ENCODE measurements at regions not wholly inside any gene's neighbourhood (a gene's known extent, or its start where the extent isn't known, plus 50 kb on each side); places are given as distances from the start of the nearest gene placed in this dataset.

DNA sequence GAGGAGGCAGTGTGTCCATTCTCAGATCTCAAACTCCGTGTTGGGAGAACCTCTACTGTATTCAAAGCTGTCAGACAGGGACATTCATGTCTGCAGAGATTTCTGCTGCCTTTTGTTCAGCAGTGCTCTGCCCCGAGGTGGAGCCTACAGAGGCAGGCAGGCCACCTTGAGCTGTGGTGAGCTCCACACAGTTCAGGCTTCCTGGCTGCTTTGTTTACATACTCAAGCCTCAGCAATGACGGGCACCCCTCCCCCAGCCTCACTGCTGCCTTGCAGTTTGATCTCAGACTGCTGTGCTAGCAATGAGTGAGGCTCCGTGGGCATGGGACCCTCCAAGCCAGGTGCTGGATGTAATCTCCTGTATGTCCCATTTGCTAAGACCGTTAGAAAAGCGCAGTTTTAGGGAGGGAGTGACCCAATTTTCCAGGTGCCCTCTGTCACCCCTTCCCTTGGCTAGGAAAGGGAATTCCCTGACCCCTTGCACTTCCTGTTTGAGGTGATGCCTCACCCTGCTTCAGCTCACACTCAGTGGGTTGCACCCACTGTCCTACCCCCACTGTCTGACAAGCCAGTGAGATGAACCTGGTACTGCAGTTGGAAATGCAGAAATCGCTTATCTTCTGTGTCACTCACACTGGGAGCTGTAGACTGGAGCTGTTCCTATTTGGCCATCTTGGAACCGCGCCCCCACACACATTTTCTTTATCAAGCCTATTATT is 458.9 kb upstream of the HSFY2 start:
- no peak for TF ChIP-seq POLR2A (IDR thresholded peaks at IDR 0.05; ENCODE audit: low read depth, low read length)
- DNase-seq (ENCODE audit: insufficient read length, low spot score) (no peak), FAIRE-seq (no peak)

DNA sequence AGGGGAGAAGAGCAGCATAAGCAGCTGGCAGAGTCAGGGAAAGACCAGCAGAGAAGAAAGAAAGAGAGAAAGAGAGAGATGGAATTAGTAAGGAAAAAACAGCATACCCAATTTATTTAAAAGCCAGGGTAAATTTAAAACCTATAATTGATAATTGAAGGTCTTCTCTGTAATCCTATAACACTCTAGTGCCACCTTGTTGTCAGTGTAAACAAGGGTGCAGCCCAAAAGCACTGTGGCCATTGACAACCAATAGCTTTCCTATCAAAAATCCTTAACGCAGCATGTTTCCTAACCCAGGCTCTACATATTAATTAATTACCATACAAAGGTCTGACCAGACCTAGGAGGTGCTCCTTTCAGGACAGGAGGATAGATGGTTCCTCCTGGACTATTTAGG is 447.2 kb upstream of the HSFY2 start:
- no peak for FAIRE-seq
- DNase-seq (ENCODE audit: insufficient read length, low spot score), result no peak
- TF ChIP-seq POLR2A (IDR thresholded peaks at IDR 0.05; ENCODE audit: low read depth, low read length), result no peak

DNA sequence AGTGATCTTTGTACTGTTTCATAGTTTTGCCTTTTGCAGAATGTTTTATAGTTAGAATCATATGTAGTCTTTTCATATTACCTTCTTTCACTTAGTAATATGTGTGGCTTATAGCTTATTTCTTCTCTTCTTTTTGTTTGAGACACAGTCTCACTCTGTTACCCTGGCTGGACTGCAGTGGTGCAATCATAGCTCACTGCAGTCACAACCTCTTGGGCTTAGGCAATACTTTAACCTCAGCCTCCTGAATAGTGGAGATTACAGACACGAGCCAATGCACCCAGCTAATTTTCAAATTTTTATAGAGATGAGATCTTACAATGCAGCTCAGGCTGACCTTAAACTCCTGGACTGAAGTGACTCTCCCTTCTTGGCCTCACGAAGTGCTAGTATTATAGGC is 435.4 kb upstream of the HSFY2 start:
- TF ChIP-seq POLR2A (IDR thresholded peaks at IDR 0.05; ENCODE audit: low read depth, low read length), result no peak
- DNase-seq (ENCODE audit: insufficient read length, low spot score) (no peak), FAIRE-seq (no peak)

DNA sequence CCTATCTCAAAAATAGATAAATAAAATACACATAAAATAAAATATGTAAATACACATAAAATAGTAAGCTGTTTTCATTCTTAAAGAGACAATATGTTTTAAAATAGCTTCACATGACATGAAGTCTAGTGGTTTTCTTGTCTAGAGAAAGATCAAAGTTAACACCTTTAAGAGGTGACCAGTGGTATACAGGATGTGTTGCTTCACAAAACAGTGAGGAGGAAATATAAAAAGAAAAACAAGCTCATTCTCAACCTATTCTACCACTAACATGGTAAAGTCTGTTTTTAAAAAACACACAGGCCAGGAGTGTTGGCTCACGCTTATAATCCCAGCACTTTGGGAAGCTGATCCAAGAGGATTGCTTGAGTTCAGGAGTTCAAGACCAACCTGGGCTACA is 433.5 kb upstream of the HSFY2 start:
- no peak for DNase-seq (ENCODE audit: insufficient read length, low spot score)
- no peak for TF ChIP-seq POLR2A (IDR thresholded peaks at IDR 0.05; ENCODE audit: low read depth, low read length)
- no peak for FAIRE-seq

DNA sequence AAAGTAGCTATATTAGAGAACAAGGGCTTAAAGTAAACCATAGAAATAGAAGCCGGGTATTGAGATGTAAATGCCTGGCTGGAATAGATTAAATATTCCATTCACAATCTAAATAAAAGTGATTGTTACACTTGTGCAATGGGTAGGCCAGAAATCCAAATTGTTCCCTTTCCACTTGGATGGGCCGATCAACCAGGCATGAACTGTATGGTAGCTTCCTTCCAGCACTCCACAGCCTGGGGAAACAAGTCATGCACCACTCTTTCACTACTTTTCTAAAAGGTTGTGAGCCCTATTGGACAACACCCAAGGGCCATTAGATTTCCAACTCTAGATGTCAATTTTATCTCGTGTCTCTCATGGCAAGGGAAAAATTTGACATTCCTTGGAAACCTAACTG is 407.3 kb upstream of the HSFY2 start:
- DNase-seq (ENCODE audit: insufficient read length, low spot score) (no peak), FAIRE-seq (no peak)
- no peak for TF ChIP-seq POLR2A (IDR thresholded peaks at IDR 0.05; ENCODE audit: low read depth, low read length)

DNA sequence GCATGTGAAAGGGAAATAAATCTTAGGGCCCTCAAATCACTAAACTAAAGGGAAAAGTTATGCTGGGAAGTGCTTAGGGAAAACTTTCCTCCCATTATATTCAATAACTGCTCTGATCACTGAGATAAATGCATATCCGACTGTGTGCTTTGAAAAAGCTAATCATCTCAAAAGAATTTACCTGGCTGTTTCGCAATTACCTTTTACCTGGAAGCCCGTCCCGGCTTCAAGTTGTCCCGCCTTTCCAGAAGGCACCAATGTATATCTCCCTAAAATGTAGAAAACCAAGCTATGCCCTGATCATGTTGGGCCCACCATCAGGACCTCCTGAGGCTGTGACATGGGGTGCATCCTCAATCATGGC is 394.6 kb upstream of the HSFY2 start:
- no peak for TF ChIP-seq POLR2A (IDR thresholded peaks at IDR 0.05; ENCODE audit: low read depth, low read length)
- no peak for FAIRE-seq
- no peak for DNase-seq (ENCODE audit: insufficient read length, low spot score)

DNA sequence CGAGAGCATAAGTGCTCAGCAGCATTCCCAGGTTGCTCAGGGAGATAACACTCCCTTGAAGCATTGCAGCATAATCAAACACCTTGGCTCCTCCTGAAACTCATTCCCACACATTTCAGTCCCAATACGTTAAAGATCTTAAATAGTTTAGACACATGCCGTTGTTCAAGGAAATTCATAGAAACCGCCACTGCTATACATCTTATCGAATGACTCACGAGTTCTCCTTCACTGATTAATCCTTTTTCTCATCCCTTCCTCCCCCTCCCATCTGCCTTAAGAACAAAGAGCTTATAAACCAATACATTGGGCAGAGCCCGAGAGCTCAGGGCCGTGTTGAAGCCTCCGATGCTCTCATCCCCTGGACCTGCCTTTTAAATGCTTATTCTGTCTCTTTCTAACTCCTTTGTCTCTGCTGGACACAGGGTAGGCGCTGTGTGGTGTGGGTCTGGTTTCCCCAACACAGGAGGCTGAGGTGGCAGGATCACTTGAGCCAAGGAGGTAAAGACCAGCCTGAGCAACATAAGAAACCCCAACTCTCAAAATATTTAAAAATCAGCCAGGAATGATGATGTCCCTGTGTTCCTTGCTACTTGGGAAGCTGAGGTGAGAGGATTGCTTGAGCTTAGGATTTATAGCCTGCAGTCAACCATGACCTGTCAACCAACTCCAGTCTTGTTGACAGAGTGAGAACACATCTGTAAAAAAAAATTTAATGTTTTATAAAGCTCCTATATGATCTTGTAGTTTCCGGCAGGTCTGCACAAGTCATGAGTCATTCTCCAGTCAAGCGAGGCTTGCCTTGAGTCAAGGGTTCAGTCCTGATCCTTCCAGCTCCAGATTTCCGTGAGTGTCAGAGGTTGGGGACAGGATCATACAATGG is 394.0 kb upstream of the HSFY2 start:
- DNase-seq (ENCODE audit: insufficient read length, low spot score) (no peak), FAIRE-seq (no peak)
- TF ChIP-seq POLR2A (IDR thresholded peaks at IDR 0.05; ENCODE audit: low read depth, low read length), result no peak

DNA sequence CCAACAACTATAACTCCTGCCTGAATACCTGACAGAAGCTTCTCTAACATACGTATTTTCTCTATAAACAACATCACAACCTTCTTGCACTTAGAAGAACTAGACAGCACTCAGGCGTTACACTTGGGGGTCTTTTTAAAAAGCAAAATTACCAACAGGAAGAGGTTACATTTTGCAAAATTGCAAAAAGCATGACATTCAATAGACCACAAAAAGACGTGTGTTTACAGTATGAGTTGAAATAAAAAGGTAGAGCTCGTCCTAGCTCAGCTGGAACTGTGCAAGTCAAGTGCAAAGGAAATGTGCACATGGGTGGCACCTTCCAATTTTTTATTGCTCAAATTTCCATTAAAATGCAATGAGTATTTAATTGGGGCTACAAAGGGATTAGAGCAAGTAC is 375.2 kb upstream of the HSFY2 start:
- DNase-seq (ENCODE audit: insufficient read length, low spot score) (no peak), FAIRE-seq (no peak)
- no peak for TF ChIP-seq POLR2A (IDR thresholded peaks at IDR 0.05; ENCODE audit: low read depth, low read length)

DNA sequence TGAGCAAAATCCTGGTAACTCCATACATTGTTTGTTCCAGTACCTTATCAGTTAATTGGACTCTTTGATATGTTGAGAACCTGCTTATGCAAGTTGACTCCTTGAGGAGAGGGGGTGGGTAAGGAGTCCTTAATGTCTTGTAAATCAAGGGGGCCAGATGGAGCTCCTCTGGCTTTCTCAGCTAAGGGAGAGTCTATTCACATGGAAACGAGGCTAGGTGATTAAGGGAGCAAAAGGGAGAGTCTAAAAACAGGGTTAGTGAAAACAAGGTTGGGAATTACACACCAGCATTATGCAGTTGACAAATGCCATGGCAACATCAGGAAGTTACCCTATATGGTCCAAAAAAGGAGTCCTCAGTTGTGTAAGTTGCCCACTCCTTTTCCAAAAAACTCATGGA is 372.8 kb upstream of the HSFY2 start:
- DNase-seq (ENCODE audit: insufficient read length, low spot score) (no peak), FAIRE-seq (no peak)
- TF ChIP-seq POLR2A (IDR thresholded peaks at IDR 0.05; ENCODE audit: low read depth, low read length), result no peak

DNA sequence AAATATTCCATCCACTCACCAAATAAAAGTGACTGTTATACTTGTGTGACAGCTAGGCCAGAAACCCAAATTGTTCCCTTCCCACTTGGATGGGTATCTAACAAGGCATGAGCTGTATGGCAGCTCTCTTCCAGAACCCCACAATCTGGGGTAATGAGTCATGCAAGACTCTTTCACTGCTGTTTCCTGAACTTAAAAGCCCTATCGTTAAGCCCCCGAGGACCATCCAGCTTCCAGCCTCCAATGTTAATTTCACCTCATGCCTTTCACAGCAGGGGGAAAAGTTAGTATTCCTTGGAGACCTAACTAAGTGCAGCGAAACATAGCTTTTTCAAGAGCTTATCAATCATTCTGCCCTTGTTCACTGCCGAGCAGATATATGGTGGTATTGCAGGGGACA is 368.6 kb upstream of the HSFY2 start:
- DNase-seq (ENCODE audit: insufficient read length, low spot score) (no peak), FAIRE-seq (no peak)
- no peak for TF ChIP-seq POLR2A (IDR thresholded peaks at IDR 0.05; ENCODE audit: low read depth, low read length)

DNA sequence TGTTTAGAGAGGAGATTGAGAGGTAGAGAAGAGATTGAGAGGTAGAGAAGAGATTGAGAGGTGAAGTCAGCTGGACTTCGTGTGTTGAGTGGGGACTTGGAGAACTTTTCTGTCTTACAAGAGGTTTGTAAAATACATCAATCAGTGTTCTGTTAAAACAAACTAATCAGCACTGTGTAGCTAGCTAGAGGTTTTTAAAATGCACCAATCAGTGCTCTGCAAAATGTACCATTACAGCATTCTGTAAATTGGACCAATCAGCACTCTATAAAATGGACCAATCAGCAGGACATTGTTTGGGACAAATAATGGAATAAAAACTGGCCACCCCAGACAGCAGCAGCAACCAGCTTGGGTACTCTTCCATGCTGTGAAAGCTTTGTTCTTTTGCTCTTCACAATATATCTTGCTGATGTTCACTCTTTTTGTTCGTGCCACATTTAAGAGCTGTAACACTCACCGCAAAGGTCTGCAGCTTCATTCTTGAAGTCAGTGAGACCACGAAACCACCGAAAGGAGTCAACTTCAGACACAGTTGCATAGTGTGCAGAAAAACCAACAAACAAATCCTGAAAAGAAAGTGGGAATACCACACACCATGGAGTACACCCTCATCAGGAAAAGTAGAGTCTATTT is 366.9 kb upstream of the HSFY2 start:
- no peak for FAIRE-seq
- no peak for DNase-seq (ENCODE audit: insufficient read length, low spot score)
- no peak for TF ChIP-seq POLR2A (IDR thresholded peaks at IDR 0.05; ENCODE audit: low read depth, low read length)

DNA sequence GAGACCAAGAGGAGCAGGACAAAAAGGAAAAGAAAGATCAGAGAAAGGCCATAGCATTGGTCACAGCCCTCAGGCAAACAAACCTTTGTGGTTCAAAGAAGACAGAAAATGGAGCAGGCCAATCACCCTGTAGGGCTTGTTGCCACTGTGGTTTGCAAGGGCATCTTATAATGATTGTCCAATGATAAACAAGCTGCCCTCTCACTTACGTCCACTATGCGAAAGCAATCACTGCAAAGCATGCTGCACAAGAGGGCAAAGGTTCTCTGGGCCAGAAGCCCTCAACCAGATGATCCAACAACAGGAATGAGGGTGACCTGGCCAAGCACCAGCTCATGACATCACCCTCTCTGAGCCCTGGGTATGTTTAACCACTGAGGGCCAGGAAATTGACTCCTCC is 360.9 kb upstream of the HSFY2 start:
- no peak for TF ChIP-seq POLR2A (IDR thresholded peaks at IDR 0.05; ENCODE audit: low read depth, low read length)
- FAIRE-seq (no peak), DNase-seq (ENCODE audit: insufficient read length, low spot score) (no peak)

DNA sequence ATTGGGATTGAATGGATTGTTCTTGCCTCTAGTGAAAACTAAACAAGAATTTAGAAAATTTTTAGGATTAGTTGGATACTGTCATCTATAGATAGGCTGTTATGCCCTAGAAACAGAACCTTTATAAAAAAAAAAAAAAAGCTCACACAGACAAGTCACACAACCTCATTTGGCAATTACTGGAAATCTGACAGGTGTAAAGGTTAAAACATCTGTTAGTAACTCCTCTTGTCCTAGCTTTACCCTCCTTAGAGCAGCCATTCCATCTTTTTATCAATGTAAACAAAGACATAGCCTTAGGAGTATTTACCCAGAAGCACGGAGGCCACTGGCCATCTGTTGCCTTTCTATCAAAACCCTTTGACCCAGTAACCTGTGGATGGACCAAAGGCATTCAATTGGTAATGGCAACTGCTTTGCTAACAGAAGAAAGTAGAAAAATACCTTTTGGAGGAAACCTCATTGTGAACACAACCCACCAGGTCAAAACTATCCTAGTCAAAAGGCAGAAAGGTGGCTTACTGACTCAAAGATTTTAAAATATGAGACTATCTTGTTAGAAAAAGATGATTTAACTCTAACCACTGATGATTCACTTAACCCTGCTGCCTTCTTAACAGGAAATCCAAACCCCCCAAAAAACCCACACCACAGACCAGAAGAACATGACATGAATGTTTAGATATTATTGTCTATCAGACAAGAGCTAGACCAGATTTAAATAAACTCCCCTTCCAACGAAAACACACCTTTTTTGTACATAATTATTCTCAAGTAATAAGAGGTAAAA is 357.2 kb upstream of the HSFY2 start:
- FAIRE-seq (no peak), DNase-seq (ENCODE audit: insufficient read length, low spot score) (no peak)
- TF ChIP-seq POLR2A (IDR thresholded peaks at IDR 0.05; ENCODE audit: low read depth, low read length), result no peak

DNA sequence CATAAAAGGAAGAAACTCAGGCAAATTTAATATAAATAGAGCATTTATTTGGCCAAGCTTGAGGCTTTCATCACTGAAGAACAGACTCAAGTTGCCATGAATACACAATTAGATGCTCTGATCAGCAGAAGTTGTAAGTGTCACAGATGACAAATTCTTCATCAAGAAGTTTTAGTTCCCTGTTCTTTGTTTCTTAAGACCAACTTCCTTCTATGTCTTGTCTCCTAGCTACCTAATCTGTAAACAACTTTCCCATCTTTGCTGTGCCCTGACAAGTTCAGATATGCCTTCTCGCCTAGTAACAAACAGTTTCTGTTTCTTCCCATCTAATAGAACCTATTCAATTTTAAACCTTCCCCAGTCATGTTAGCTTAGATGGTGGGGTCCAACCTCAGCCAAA is 353.4 kb upstream of the HSFY2 start:
- no peak for TF ChIP-seq POLR2A (IDR thresholded peaks at IDR 0.05; ENCODE audit: low read depth, low read length)
- no peak for DNase-seq (ENCODE audit: insufficient read length, low spot score)
- FAIRE-seq, result no peak

Data from H54 (cell line).